GM12878 (cell line): ENCODE measurements at regions not wholly inside any gene's neighbourhood (a gene's known extent, or its start where the extent isn't known, plus 50 kb on each side); places are given as distances from the start of the nearest gene placed in this dataset.

Experiments used
- ATAC-seq: fragments of 200-7000 bp; cut with Tn5 transposase; 3 replicates; pipeline ENCODE4 v1.9.1; 2020; ENCODE audit warnings: mild to moderate bottlenecking, moderate library complexity
- BruUV-seq: library from RNA; stranded (reverse); fragments of 400-500 nt; replicated peaks from 2 replicates; lab custom pipeline; 2021; lab: Mats Ljungman, UMichigan
- CTCF ChIA-PET: fragments of 300-600 bp; sonication (Branson Sonifier 250); formaldehyde crosslinking; extraction: SDS; loops from one replicate; lab custom pipeline; 2021; ENCODE audit warnings: inconsistent platforms; lab: Yijun Ruan, JAX
- POLR2A ChIA-PET: fragments of 350-600 bp; formaldehyde crosslinking; extraction: SDS; loops from one replicate; lab custom pipeline; 2021; ENCODE audit warnings: inconsistent platforms; lab: Charles Lee
- RAD21 ChIA-PET: fragments of 300-600 bp; sonication (Branson Sonifier 250); formaldehyde crosslinking; loops from one replicate; lab custom pipeline; 2023; ENCODE audit warnings: antibody characterized with exemption; ENCODE audit not compliant: unreplicated experiment; lab: Charles Lee
- SMC1A ChIA-PET: fragments of 300-600 bp; sonication (Branson Sonifier 250); formaldehyde crosslinking; loops from one replicate; lab custom pipeline; 2023; ENCODE audit not compliant: unreplicated experiment, uncharacterized antibody; lab: Charles Lee
- DNase-seq: peaks from one replicate; pipeline ENCODE4 v3.0.0-alpha.2; 2011; ENCODE audit warnings: low read depth, low spot score
- FAIRE-seq: peaks from 3 replicates; lab custom pipeline; 2011; peaks lifted over from hg19 to GRCh38; lab: Jason Lieb, UNC
- H2AFZ ChIP-seq: 2 replicates; pipeline ENCODE4 v1.6.0; 2011; ENCODE audit warnings: low read depth, low read length, control low read depth; ENCODE audit not compliant: control insufficient read depth
- H3K27ac ChIP-seq: 2 replicates; pipeline ENCODE4 v1.5.1; 2011; ENCODE audit warnings: control low read depth; ENCODE audit not compliant: control insufficient read depth, insufficient read depth
- H3K27me3 ChIP-seq, 2 experiments: replicated peaks in 1 of 2; 2 replicates each; pipeline versions ENCODE4 v1.6.0 to v1.6.1; 2011; ENCODE audit warnings: low read length in 1 of 2; ENCODE audit not compliant: control insufficient read depth in 2 of 2, insufficient read depth in 2 of 2
- H3K36me3 ChIP-seq, 2 experiments: 2 replicates each; pipeline ENCODE4 v1.5.1; 2011; ENCODE audit warnings: low read length in 1 of 2; ENCODE audit not compliant: control insufficient read depth in 2 of 2, insufficient read depth in 2 of 2
- H3K4me1 ChIP-seq: 2 replicates; pipeline ENCODE4 v1.6.1; 2011; ENCODE audit warnings: mild to moderate bottlenecking, low read length, moderate library complexity, mixed read lengths; ENCODE audit not compliant: control insufficient read depth, insufficient read depth
- H3K4me2 ChIP-seq: 2 replicates; pipeline ENCODE4 v1.6.0; 2011; ENCODE audit warnings: control low read depth; ENCODE audit not compliant: control insufficient read depth, insufficient read depth
- H3K4me3 ChIP-seq: fragments of 200-600 bp; sonication (generic); 2 replicates; pipeline ENCODE4 v1.5.1; 2016
- H3K79me2 ChIP-seq: 2 replicates; pipeline ENCODE4 v1.6.0; 2011; ENCODE audit warnings: low read length; ENCODE audit not compliant: control insufficient read depth, insufficient read depth
- H3K9ac ChIP-seq: 2 replicates; pipeline ENCODE4 v1.8.0; 2011; ENCODE audit warnings: low read length, control low read depth, mixed read lengths; ENCODE audit not compliant: control insufficient read depth, insufficient read depth
- H3K9me3 ChIP-seq: replicated peaks from 3 replicates; pipeline ENCODE4 v1.5.1; 2011; ENCODE audit warnings: mild to moderate bottlenecking, low read length; ENCODE audit not compliant: control insufficient read depth, insufficient read depth
- H4K20me1 ChIP-seq: 2 replicates; pipeline ENCODE4 v1.6.0; 2011; ENCODE audit not compliant: control insufficient read depth, insufficient read depth
- ASH2L ChIP-seq: fragments of 300-600, 200-600 bp; sonication (generic); IDR thresholded peaks from 2 replicates; pipeline ENCODE4 v1.6.1; 2017; ENCODE audit warnings: low read depth, mild to moderate bottlenecking, borderline replicate concordance
- PAX8 ChIP-seq: fragments of 450-650 bp; IDR thresholded peaks from 2 replicates; pipeline ENCODE4 v1.6.1; 2017; ENCODE audit warnings: mild to moderate bottlenecking, moderate library complexity
- PML ChIP-seq: IDR thresholded peaks from 2 replicates; pipeline ENCODE4 v1.6.1; 2012; ENCODE audit warnings: low read length, inconsistent platforms
- SIX5 ChIP-seq: IDR thresholded peaks from 2 replicates; pipeline ENCODE4 v1.6.1; 2011; ENCODE audit warnings: mild to moderate bottlenecking, low read depth, low read length, moderate library complexity; ENCODE audit not compliant: severe bottlenecking
- SREBF2 ChIP-seq: IDR thresholded peaks from 2 replicates; pipeline ENCODE4 v1.6.1; 2012; ENCODE audit warnings: mild to moderate bottlenecking, low read length
- SUZ12 ChIP-seq: fragments of 200-600 bp; sonication (generic); IDR thresholded peaks from one replicate; pipeline ENCODE4 v1.6.1; 2018; ENCODE audit warnings: antibody characterized with exemption, mild to moderate bottlenecking; ENCODE audit not compliant: unreplicated experiment
- WGBS: methylation state at CpG from one replicate; pipeline ENCODE4 v1.1.6; 2016; ENCODE audit warnings: low lambda C conversion rate; ENCODE audit not compliant: insufficient replicate concordance, insufficient coverage; ENCODE audit errors: missing lambda C conversion rate; 5-methylcytosine and 5-hydroxymethylcytosine counted together
- in situ Hi-C: fragments of 300-500 bp; cut with MboI; formaldehyde crosslinking; loops from 9 replicates; pipeline ENCODE4 v1.14.3; 2018; ENCODE audit warnings: mixed read lengths
- intact Hi-C: fragments of 100-400 bp; cut with micrococcal nuclease; formaldehyde crosslinking; loops from one replicate; pipeline ENCODE4 v1.14.2; 2022; ENCODE audit not compliant: unreplicated experiment
- TF ChIP-seq, protein P1 (sequence below): IDR thresholded peaks from 2 replicates; pipeline ENCODE4 v1.6.1; 2012; ENCODE audit warnings: improper control_type of control experiment, low read depth, low read length; ENCODE audit not compliant: insufficient replicate concordance
- TF ChIP-seq, protein P2 (sequence below): IDR thresholded peaks from 2 replicates; pipeline ENCODE4 v1.6.1; 2011; ENCODE audit warnings: low read depth, low read length, improper control_type of control experiment, borderline replicate concordance

DNA sequence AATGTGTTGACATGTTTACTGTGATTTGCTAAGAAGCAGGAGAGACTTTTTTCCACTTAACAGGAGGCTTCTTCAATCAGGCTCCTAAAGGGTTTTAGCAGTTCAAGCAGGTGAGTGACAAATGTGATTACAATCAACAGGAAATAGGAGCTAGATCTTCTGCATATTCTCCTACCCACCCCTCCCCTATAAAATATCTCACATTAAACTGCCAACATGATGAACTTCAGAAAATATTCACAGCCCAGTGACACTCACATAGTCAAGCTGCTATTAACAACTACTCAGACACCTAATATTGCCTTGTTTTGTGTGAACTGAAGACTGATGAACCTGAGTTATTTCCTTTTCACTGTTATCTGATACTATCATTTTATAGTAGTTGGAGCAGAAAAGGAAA lies 55.9 kb upstream of the ANTXR2 start:
- H3K27me3 ChIP-seq, result no peaks in the 10 kb centered on the region

DNA sequence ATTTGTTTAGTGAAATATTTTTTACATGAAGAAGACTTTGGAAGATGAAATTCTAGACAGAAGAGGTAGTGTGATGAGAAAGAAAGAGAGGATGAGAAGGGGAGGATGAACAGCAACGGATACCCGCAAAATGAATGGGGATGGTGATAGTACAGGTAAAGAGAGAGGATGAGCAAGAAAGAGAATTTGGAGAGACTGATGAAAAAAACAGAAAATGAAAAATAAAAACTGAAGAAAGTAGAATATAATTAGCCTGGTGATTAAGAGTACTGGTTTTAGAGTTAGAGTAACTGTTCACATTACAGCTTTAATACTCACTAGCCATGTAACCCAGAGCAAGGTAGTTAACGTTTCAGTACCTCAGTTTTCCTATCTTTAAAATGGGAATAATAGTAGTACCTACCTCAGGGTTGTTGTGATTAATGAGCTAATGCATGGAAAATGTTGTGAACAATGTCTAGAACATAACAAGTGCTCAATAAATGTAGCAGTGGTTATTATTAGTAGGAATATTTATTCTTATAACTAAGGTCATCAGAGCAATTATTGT lies 54.9 kb upstream of the ANTXR2 start:
- Histone ChIP-seq H3K27me3 (no peaks in the 10 kb centered on the region), H3K4me3 (no peak overlapping the region), H3K36me3 (no peaks in the 10 kb centered on the region), H3K9ac (no peak overlapping the region), H3K4me2 (no peak overlapping the region), H3K79me2 (no peaks in the 10 kb centered on the region), H3K9me3 (no peaks in the 10 kb centered on the region), H2AFZ (no peak overlapping the region), H4K20me1 (no peaks in the 10 kb centered on the region), H3K4me1 (no peaks in the 10 kb centered on the region), H3K27ac (no peak overlapping the region)
- BruUV-seq, result no TSS peak
- FAIRE-seq (no peak), DNase-seq (no peak), ATAC-seq (no peak)
- ChIA-PET SMC1A (interaction anchor here (1.0 to 4.7 kb wide), 10 partner anchors 8 to 138 kb away, joined by 3 to 43 read pairs (median 4); no protein-coding TSS in a partner anchor), RAD21 (interaction anchor here (1.3 kb wide), 1 partner anchor 56 kb away, joined by 3 read pairs; no protein-coding TSS in a partner anchor), POLR2A (no interaction called here), CTCF (interaction anchor here (0.8 to 4.2 kb wide), 4 partner anchors 9 to 55 kb away, joined by 3 to 63 read pairs (median 3); no protein-coding TSS in a partner anchor)
- in situ Hi-C loops (no loop called here), intact Hi-C loops (loop anchor here (5.0 kb wide), 1 partner anchor 74 kb away; no protein-coding TSS in a partner anchor)
- WGBS, result 68% methylated on average over 3 of the region's 3 CpGs
- TF ChIP-seq SREBF2, result no peak
- TF ChIP-seq, protein P1, sequence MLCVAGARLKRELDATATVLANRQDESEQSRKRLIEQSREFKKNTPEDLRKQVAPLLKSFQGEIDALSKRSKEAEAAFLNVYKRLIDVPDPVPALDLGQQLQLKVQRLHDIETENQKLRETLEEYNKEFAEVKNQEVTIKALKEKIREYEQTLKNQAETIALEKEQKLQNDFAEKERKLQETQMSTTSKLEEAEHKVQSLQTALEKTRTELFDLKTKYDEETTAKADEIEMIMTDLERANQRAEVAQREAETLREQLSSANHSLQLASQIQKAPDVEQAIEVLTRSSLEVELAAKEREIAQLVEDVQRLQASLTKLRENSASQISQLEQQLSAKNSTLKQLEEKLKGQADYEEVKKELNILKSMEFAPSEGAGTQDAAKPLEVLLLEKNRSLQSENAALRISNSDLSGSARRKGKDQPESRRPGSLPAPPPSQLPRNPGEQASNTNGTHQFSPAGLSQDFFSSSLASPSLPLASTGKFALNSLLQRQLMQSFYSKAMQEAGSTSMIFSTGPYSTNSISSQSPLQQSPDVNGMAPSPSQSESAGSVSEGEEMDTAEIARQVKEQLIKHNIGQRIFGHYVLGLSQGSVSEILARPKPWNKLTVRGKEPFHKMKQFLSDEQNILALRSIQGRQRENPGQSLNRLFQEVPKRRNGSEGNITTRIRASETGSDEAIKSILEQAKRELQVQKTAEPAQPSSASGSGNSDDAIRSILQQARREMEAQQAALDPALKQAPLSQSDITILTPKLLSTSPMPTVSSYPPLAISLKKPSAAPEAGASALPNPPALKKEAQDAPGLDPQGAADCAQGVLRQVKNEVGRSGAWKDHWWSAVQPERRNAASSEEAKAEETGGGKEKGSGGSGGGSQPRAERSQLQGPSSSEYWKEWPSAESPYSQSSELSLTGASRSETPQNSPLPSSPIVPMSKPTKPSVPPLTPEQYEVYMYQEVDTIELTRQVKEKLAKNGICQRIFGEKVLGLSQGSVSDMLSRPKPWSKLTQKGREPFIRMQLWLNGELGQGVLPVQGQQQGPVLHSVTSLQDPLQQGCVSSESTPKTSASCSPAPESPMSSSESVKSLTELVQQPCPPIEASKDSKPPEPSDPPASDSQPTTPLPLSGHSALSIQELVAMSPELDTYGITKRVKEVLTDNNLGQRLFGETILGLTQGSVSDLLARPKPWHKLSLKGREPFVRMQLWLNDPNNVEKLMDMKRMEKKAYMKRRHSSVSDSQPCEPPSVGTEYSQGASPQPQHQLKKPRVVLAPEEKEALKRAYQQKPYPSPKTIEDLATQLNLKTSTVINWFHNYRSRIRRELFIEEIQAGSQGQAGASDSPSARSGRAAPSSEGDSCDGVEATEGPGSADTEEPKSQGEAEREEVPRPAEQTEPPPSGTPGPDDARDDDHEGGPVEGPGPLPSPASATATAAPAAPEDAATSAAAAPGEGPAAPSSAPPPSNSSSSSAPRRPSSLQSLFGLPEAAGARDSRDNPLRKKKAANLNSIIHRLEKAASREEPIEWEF, result no peak
- TF ChIP-seq, protein P2, sequence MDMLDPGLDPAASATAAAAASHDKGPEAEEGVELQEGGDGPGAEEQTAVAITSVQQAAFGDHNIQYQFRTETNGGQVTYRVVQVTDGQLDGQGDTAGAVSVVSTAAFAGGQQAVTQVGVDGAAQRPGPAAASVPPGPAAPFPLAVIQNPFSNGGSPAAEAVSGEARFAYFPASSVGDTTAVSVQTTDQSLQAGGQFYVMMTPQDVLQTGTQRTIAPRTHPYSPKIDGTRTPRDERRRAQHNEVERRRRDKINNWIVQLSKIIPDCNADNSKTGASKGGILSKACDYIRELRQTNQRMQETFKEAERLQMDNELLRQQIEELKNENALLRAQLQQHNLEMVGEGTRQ, result no peak
- TF ChIP-seq SIX5, result no peak

More for the DNA sequence above, 55.9 kb upstream of the ANTXR2 start:
- Histone ChIP-seq H3K4me3 (no peak overlapping the region), H3K9ac (no peak overlapping the region), H2AFZ (no peak overlapping the region), H4K20me1 (no peaks in the 10 kb centered on the region), H3K4me1 (no peaks in the 10 kb centered on the region), H3K9me3 (no peaks in the 10 kb centered on the region), H3K4me2 (no peak overlapping the region), H3K79me2 (no peaks in the 10 kb centered on the region), H3K27ac (no peak overlapping the region), H3K36me3 (no peaks in the 10 kb centered on the region)
- TF ChIP-seq SUZ12 (no peak), ASH2L (no peak), PML (no peak), PAX8 (no peak)
- FAIRE-seq, result no peak
- RAD21 ChIA-PET, result interaction anchor here (1.0 to 1.3 kb wide), 3 partner anchors 12 to 57 kb away, joined by 3 read pairs; no protein-coding TSS in a partner anchor
- SMC1A ChIA-PET, result interaction anchor here (1.0 to 4.7 kb wide), 4 partner anchors 7 to 92 kb away, joined by 3 to 43 read pairs (median 4); no protein-coding TSS in a partner anchor
- ATAC-seq, result no peak
- POLR2A ChIA-PET, result interaction anchor here (0.6 kb wide), 1 partner anchor 120 kb away, joined by 8 read pairs; no protein-coding TSS in a partner anchor
- CTCF ChIA-PET, result interaction anchor here (0.8 to 4.2 kb wide), 2 partner anchors 50 to 54 kb away, joined by 3 to 63 read pairs; no protein-coding TSS in a partner anchor
- in situ Hi-C loops, result no loop called here
- intact Hi-C loops, result loop anchor here (5.0 kb wide), 1 partner anchor 73 kb away; no protein-coding TSS in a partner anchor
- DNase-seq, result no peak
- BruUV-seq, result no TSS peak
